Keratinocyte (primary cell): ENCODE measurements at regions not wholly inside any gene's neighbourhood (a gene's known extent, or its start where the extent isn't known, plus 50 kb on each side); places are given as distances from the start of the nearest gene placed in this dataset.

Source experiments
- EZH2 ChIP-seq: IDR thresholded peaks from one replicate; pipeline ENCODE4 v1.6.1; 2012; ENCODE audit warnings: inconsistent platforms, mild to moderate bottlenecking, low read length, moderate library complexity
- TF ChIP-seq, protein P1 (sequence below), 3 experiments: IDR thresholded peaks in 1 of 3; conservative IDR thresholded peaks in 1 of 3; optimal IDR thresholded peaks in 1 of 3; 2 replicates in 2 of 3; 3 replicates in 1 of 3; pipeline versions ENCODE3 to v1.5.1; 2011; ENCODE audit warnings: low read length in 3 of 3, mild to moderate bottlenecking in 3 of 3, moderate library complexity in 2 of 3, control low read depth in 1 of 3, inconsistent platforms in 1 of 3; ENCODE audit not compliant: insufficient read depth in 2 of 3; ENCODE audit errors: extremely low read depth in 1 of 3

- TF ChIP-seq, protein P1, sequence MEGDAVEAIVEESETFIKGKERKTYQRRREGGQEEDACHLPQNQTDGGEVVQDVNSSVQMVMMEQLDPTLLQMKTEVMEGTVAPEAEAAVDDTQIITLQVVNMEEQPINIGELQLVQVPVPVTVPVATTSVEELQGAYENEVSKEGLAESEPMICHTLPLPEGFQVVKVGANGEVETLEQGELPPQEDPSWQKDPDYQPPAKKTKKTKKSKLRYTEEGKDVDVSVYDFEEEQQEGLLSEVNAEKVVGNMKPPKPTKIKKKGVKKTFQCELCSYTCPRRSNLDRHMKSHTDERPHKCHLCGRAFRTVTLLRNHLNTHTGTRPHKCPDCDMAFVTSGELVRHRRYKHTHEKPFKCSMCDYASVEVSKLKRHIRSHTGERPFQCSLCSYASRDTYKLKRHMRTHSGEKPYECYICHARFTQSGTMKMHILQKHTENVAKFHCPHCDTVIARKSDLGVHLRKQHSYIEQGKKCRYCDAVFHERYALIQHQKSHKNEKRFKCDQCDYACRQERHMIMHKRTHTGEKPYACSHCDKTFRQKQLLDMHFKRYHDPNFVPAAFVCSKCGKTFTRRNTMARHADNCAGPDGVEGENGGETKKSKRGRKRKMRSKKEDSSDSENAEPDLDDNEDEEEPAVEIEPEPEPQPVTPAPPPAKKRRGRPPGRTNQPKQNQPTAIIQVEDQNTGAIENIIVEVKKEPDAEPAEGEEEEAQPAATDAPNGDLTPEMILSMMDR (optimal IDR thresholded peaks at IDR 0.05 in 1 of 3, IDR thresholded peaks at IDR 0.05 in 1 of 3, conservative IDR thresholded peaks at IDR 0.05 in 1 of 3; ENCODE audit: extremely low read depth in 1 of 3, insufficient read depth in 2 of 3, low read length in 3 of 3) = no peak
- no peak for TF ChIP-seq EZH2
Observed at GRCh38 chr3:43169987-43170386, 64.1 kb upstream of the POMGNT2 start.
